ENCODE measurements at regions not wholly inside any gene's neighbourhood (a gene's known extent, or its start where the extent isn't known, plus 50 kb on each side); places are given as distances from the start of the nearest gene placed in this dataset.
A peak's percentile ranks its signal among the peaks of the same experiment; 100 is the strongest.

DNA sequence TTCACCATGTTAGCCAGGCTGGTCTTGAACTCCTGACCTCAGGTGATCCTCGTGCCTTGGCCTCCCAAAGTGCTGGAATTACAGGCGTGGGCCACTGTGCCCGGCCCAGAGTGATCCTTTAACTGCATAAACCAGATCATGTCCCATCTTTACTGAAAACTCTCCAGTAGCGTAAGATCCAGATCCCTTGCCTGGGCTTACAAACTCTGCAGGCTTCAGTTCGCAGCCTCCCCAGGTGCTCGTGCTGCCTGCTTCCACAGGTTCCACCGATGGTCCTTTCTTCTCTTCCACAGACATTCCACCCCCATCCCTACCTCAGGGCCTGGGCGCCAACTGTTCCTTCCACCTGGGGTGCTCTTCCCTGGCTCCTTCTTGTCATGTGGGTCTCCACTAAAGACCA is 88.8 kb upstream of the SHANK2 start:
- 88% methylated on average over 8 of the region's 8 CpGs for WGBS
- Histone ChIP-seq H3K27me3 (peaks cover 11% of the 10 kb centered on the region), H3K27ac (no peak overlapping the region), H3K9me3 (no peaks in the 10 kb centered on the region), H3K36me3 (no peaks in the 10 kb centered on the region), H3K4me1 (peaks cover 8% of the 10 kb centered on the region), H3K4me3 (no peak overlapping the region)
- no peak for TF ChIP-seq EP300 (IDR thresholded peaks at IDR 0.05)
- no peak for TF ChIP-seq POLR2A (IDR thresholded peaks at IDR 0.05)
- TF ChIP-seq POLR2AphosphoS5 (IDR thresholded peaks at IDR 0.05), result no peak
- TF ChIP-seq, protein P1, sequence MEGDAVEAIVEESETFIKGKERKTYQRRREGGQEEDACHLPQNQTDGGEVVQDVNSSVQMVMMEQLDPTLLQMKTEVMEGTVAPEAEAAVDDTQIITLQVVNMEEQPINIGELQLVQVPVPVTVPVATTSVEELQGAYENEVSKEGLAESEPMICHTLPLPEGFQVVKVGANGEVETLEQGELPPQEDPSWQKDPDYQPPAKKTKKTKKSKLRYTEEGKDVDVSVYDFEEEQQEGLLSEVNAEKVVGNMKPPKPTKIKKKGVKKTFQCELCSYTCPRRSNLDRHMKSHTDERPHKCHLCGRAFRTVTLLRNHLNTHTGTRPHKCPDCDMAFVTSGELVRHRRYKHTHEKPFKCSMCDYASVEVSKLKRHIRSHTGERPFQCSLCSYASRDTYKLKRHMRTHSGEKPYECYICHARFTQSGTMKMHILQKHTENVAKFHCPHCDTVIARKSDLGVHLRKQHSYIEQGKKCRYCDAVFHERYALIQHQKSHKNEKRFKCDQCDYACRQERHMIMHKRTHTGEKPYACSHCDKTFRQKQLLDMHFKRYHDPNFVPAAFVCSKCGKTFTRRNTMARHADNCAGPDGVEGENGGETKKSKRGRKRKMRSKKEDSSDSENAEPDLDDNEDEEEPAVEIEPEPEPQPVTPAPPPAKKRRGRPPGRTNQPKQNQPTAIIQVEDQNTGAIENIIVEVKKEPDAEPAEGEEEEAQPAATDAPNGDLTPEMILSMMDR (IDR thresholded peaks at IDR 0.05), result no peak
- DNase-seq (ENCODE audit: low spot score in 2 of 2), result no peak

- H3K36me3 ChIP-seq, result no peaks in the 10 kb centered on the region
- H3K4me1 ChIP-seq, result peaks cover 8% of the 10 kb centered on the region
- no peak overlapping the region for H3K27ac ChIP-seq
- 77% methylated on average over 11 of the region's 12 CpGs for WGBS
- no peaks in the 10 kb centered on the region for H3K9me3 ChIP-seq
- H3K27me3 ChIP-seq, result peaks cover 6% of the 10 kb centered on the region
- DNase-seq (ENCODE audit: low spot score in 2 of 2), result peak in 1 of 2 donors; percentile 43
- TF ChIP-seq, protein P1 (IDR thresholded peaks at IDR 0.05), result no peak
- TF ChIP-seq POLR2AphosphoS5 (IDR thresholded peaks at IDR 0.05), result no peak
- no peak for TF ChIP-seq EP300 (IDR thresholded peaks at IDR 0.05)
- TF ChIP-seq POLR2A (IDR thresholded peaks at IDR 0.05), result no peak
- H3K4me3 ChIP-seq, result no peak overlapping the region
These were observed 87.8 kb upstream of the SHANK2 start for GRCh38 chr11:71340086-71340606.

- Histone ChIP-seq H3K27me3 (peaks cover 11% of the 10 kb centered on the region), H3K9me3 (no peaks in the 10 kb centered on the region), H3K36me3 (no peaks in the 10 kb centered on the region), H3K4me3 (peak overlapping the region; percentile 11), H3K27ac (no peak overlapping the region), H3K4me1 (peaks cover 8% of the 10 kb centered on the region)
- TF ChIP-seq POLR2AphosphoS5 (IDR thresholded peaks at IDR 0.05), result no peak
- TF ChIP-seq POLR2A (IDR thresholded peaks at IDR 0.05), result no peak
- TF ChIP-seq, protein P1 (IDR thresholded peaks at IDR 0.05), result no peak
- TF ChIP-seq EP300 (IDR thresholded peaks at IDR 0.05), result no peak
- 50% methylated on average over 13 of the region's 14 CpGs for WGBS
- peak in 1 of 2 donors; percentile 65 for DNase-seq (ENCODE audit: low spot score in 2 of 2)
These were observed 87.1 kb upstream of the SHANK2 start for GRCh38 chr11:71339396-71339881.

- DNase-seq (ENCODE audit: low spot score in 2 of 2), result no peak
- H3K4me1 ChIP-seq, result peaks cover 8% of the 10 kb centered on the region
- no peak overlapping the region for H3K27ac ChIP-seq
- WGBS, result 55% methylated on average over 12 of the region's 12 CpGs
- H3K9me3 ChIP-seq, result no peaks in the 10 kb centered on the region
- H3K36me3 ChIP-seq, result no peaks in the 10 kb centered on the region
- H3K27me3 ChIP-seq, result peaks cover 12% of the 10 kb centered on the region
- TF ChIP-seq POLR2A (IDR thresholded peaks at IDR 0.05) (no peak), EP300 (IDR thresholded peaks at IDR 0.05) (no peak), POLR2AphosphoS5 (IDR thresholded peaks at IDR 0.05) (no peak)
- TF ChIP-seq, protein P1 (IDR thresholded peaks at IDR 0.05), result no peak
- peak overlapping the region; percentile 11 for H3K4me3 ChIP-seq
These were observed 86.5 kb upstream of the SHANK2 start for GRCh38 chr11:71338801-71339395.

GRCh38 chr11:71336996-71337754 is 84.8 kb upstream of the SHANK2 start:
- TF ChIP-seq POLR2A (IDR thresholded peaks at IDR 0.05) (no peak), POLR2AphosphoS5 (IDR thresholded peaks at IDR 0.05) (no peak), EP300 (IDR thresholded peaks at IDR 0.05) (no peak)
- TF ChIP-seq, protein P1 (IDR thresholded peaks at IDR 0.05), result no peak
- H3K4me3 ChIP-seq, result no peak overlapping the region
- H3K36me3 ChIP-seq, result no peaks in the 10 kb centered on the region
- H3K27ac ChIP-seq, result no peak overlapping the region
- H3K4me1 ChIP-seq, result peaks cover 8% of the 10 kb centered on the region
- H3K27me3 ChIP-seq, result peaks cover 8% of the 10 kb centered on the region
- DNase-seq (ENCODE audit: low spot score in 2 of 2), result peak in 1 of 2 donors; percentile 35
- WGBS, result 71% methylated on average over 9 of the region's 12 CpGs
- H3K9me3 ChIP-seq, result peaks cover 4% of the 10 kb centered on the region

Measured in suprapubic skin (tissue), 4 donors.